Activated naive CD4-positive, alpha-beta T cell treated with anti-CD3 and anti-CD28 coated beads, Interleukin-2, amount 10 ng/mL, durations not matched to agents 7 days and 5 days (primary cell): ENCODE measurements at regions not wholly inside any gene's neighbourhood (a gene's known extent, or its start where the extent isn't known, plus 50 kb on each side); places are given as distances from the start of the nearest gene placed in this dataset.
A peak's percentile ranks its signal among the peaks of the same experiment; 100 is the strongest.

ENCODE experiments used
- CTCF ChIA-PET: fragments of 350-600 bp; sonication (Branson Sonifier 250); formaldehyde crosslinking; loops from one replicate; lab custom pipeline; 2021; ENCODE audit warnings: antibody characterized with exemption; lab: Charles Lee
- DNase-seq: peaks from one replicate; pipeline ENCODE4 v3.0.0-alpha.2; 2020
- H3K27ac Mint-ChIP-seq: one replicate; pipeline ENCODE4 v1.8.0; 2021; ENCODE audit warnings: mild to moderate bottlenecking, moderate library complexity, mixed read lengths
- H3K27me3 Mint-ChIP-seq: one replicate; pipeline ENCODE4 v1.8.0; 2021; ENCODE audit warnings: mild to moderate bottlenecking, mixed read lengths
- H3K36me3 Mint-ChIP-seq: one replicate; pipeline ENCODE4 v1.8.0; 2021; ENCODE audit warnings: mixed read lengths
- H3K4me1 Mint-ChIP-seq: one replicate; pipeline ENCODE4 v1.8.0; 2021; ENCODE audit warnings: mixed read lengths
- H3K4me3 Mint-ChIP-seq: one replicate; pipeline ENCODE4 v1.8.0; 2021; ENCODE audit warnings: mild to moderate bottlenecking, moderate library complexity, mixed read lengths
- H3K9me3 Mint-ChIP-seq: one replicate; pipeline ENCODE4 v1.8.0; 2021; ENCODE audit warnings: mixed read lengths

DNA sequence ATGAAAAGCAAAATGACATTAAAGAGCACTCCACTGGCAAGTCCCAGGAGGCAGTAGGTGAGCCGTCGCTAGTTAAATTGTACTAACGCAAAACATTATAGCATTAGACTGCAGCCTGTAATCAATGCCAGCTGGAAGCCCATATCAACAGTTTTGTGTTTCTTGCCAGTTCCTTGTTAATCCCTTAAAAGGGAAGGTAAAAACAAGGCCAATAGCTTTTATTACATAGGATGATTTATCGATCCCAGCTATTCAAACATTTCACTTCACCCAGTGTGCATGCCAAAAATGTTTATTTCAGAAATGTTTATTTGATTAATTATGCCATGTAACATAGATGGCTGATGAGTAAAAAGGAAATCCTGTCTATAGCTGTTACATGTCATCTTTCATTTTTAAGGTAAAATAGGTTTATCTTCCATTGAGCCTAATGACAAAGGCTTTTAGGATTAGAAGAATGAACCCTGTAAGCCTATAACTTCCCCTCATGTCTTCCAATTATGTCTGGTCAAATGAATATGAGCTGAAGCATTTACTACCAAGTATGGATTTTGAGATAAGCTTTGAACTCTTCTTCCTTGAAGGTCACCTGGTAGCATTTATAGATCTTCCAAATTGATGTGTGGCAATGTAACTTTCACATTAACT is 591.2 kb downstream of the RNF144A start:
- no peak overlapping the region for H3K4me3 Mint-ChIP-seq
- no peak for DNase-seq
- H3K9me3 Mint-ChIP-seq: no peaks in the 10 kb centered on the region
- no peaks in the 10 kb centered on the region for H3K27me3 Mint-ChIP-seq
- peaks cover 2% of the 10 kb centered on the region for H3K36me3 Mint-ChIP-seq
- H3K27ac Mint-ChIP-seq: no peak overlapping the region
- no peaks in the 10 kb centered on the region for H3K4me1 Mint-ChIP-seq
- CTCF ChIA-PET: no interaction called here

GRCh38 chr2:7510353-7510752 is 593.1 kb downstream of the RNF144A start:
- Mint-ChIP-seq H3K36me3 (peaks cover 2% of the 10 kb centered on the region), H3K9me3 (no peaks in the 10 kb centered on the region), H3K27me3 (no peaks in the 10 kb centered on the region), H3K4me3 (no peak overlapping the region), H3K4me1 (peaks cover 7% of the 10 kb centered on the region), H3K27ac (no peak overlapping the region)
- CTCF ChIA-PET: interaction anchor here (1.2 to 1.4 kb wide), 3 partner anchors 10 to 161 kb away, joined by 3 read pairs; no protein-coding TSS in a partner anchor
- DNase-seq: no peak

- CTCF ChIA-PET: no interaction called here
- peaks cover under 1% of the 10 kb centered on the region for H3K27me3 Mint-ChIP-seq
- H3K36me3 Mint-ChIP-seq: peaks cover 4% of the 10 kb centered on the region
- no peaks in the 10 kb centered on the region for H3K9me3 Mint-ChIP-seq
- no peak overlapping the region for H3K4me3 Mint-ChIP-seq
- no peak for DNase-seq
- peaks cover 29% of the 10 kb centered on the region for H3K4me1 Mint-ChIP-seq
- H3K27ac Mint-ChIP-seq: no peak overlapping the region
Observed at GRCh38 chr2:7513834-7514233, 596.6 kb downstream of the RNF144A start.

DNA sequence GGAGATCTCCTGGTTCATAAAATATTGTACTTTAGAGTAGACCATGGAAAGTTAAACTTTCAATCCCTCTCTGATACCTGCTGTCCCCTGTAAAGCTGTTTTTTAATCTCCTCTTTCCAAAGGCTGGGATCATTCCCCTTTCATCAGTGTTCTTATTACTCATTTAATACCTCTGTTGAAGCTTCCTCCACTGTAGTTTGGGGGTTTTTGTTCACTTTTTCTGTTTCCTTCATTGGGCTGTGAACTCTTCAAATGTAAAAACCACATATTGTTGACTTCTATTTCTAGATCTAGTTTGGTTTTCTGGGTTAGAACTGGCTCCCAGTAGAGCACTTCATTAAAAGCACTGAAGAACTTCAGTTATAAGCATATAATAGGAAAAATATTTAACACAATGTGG is 598.1 kb downstream of the RNF144A start:
- DNase-seq: no peak
- no peak overlapping the region for H3K4me3 Mint-ChIP-seq
- CTCF ChIA-PET: no interaction called here
- H3K36me3 Mint-ChIP-seq: peaks cover 4% of the 10 kb centered on the region
- no peaks in the 10 kb centered on the region for H3K9me3 Mint-ChIP-seq
- H3K27me3 Mint-ChIP-seq: peaks cover 3% of the 10 kb centered on the region
- peaks cover 29% of the 10 kb centered on the region for H3K4me1 Mint-ChIP-seq
- peak overlapping the region; percentile 20 for H3K27ac Mint-ChIP-seq

GRCh38 chr2:7516484-7517063 is 599.4 kb downstream of the RNF144A start:
- CTCF ChIA-PET: no interaction called here
- Mint-ChIP-seq H3K27ac (no peak overlapping the region), H3K9me3 (no peaks in the 10 kb centered on the region), H3K27me3 (peaks cover 3% of the 10 kb centered on the region), H3K36me3 (peaks cover 4% of the 10 kb centered on the region), H3K4me1 (peaks cover 29% of the 10 kb centered on the region), H3K4me3 (no peak overlapping the region)
- no peak for DNase-seq

GRCh38 chr2:7517088-7517487 is 599.9 kb downstream of the RNF144A start:
- H3K36me3 Mint-ChIP-seq: peaks cover 4% of the 10 kb centered on the region
- H3K27ac Mint-ChIP-seq: peak overlapping the region; percentile 84
- peaks cover 29% of the 10 kb centered on the region for H3K4me1 Mint-ChIP-seq
- H3K4me3 Mint-ChIP-seq: no peak overlapping the region
- CTCF ChIA-PET: no interaction called here
- peaks cover 3% of the 10 kb centered on the region for H3K27me3 Mint-ChIP-seq
- no peaks in the 10 kb centered on the region for H3K9me3 Mint-ChIP-seq
- peak; percentile 28 for DNase-seq

GRCh38 chr2:7517851-7518250 is 600.6 kb downstream of the RNF144A start:
- CTCF ChIA-PET: no interaction called here
- Mint-ChIP-seq H3K9me3 (no peaks in the 10 kb centered on the region), H3K4me3 (no peak overlapping the region), H3K27ac (no peak overlapping the region), H3K27me3 (peaks cover 3% of the 10 kb centered on the region), H3K4me1 (peaks cover 29% of the 10 kb centered on the region), H3K36me3 (peaks cover 4% of the 10 kb centered on the region)
- DNase-seq: no peak

GRCh38 chr2:7523481-7524120 is 606.4 kb downstream of the RNF144A start:
- no peak overlapping the region for H3K27ac Mint-ChIP-seq
- H3K4me3 Mint-ChIP-seq: no peak overlapping the region
- DNase-seq: no peak
- CTCF ChIA-PET: interaction anchor here (1.1 kb wide), 1 partner anchor 997 kb away, joined by 3 read pairs; no protein-coding TSS in a partner anchor
- H3K4me1 Mint-ChIP-seq: peaks cover 15% of the 10 kb centered on the region
- peaks cover 5% of the 10 kb centered on the region for H3K36me3 Mint-ChIP-seq
- peaks cover 15% of the 10 kb centered on the region for H3K9me3 Mint-ChIP-seq
- H3K27me3 Mint-ChIP-seq: peaks cover 3% of the 10 kb centered on the region

DNA sequence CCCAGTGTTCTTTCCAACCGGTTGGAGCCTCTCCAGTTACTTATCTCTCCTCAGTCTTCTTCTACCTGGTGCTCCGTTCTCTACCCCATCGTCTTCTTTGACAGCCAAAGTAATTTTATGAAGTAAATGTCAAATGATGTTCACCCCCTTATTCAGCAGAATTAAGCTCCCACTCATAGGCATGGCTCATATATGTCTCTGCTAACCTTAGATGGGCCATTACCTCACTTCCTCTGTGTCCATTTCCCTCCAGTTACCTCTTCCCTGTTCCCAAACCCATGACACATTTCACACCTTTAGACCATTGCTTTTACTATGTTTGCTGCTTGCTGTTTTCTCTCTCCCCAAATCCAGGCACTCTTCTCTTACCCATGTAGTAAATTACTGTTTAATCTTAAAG is 607.0 kb downstream of the RNF144A start:
- Mint-ChIP-seq H3K27me3 (no peaks in the 10 kb centered on the region), H3K36me3 (peaks cover 9% of the 10 kb centered on the region), H3K4me3 (no peak overlapping the region), H3K27ac (no peak overlapping the region), H3K9me3 (peaks cover 21% of the 10 kb centered on the region), H3K4me1 (peaks cover 15% of the 10 kb centered on the region)
- CTCF ChIA-PET: no interaction called here
- no peak for DNase-seq

DNA sequence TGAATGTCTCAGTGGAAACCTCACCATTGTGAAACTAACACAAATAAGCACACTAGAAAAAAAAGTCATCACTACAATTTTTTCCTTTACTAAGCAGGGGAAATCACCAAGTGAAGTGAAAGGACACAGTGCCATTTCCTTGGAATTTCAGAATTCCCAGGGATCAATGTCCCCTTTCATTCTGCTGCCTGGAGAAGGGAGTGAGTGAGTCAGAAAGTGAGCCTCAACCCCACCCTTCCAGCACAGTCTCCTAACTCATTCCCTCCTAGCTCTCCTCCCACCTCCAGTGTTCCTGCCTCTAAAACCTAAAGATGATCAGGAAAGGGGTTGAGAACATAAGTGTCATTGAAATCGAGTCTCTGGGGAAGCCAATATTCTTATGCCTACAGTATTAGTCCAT is 608.5 kb downstream of the RNF144A start:
- CTCF ChIA-PET: no interaction called here
- H3K36me3 Mint-ChIP-seq: peaks cover 9% of the 10 kb centered on the region
- no peak for DNase-seq
- peaks cover 32% of the 10 kb centered on the region for H3K9me3 Mint-ChIP-seq
- H3K27me3 Mint-ChIP-seq: no peaks in the 10 kb centered on the region
- H3K4me3 Mint-ChIP-seq: no peak overlapping the region
- H3K27ac Mint-ChIP-seq: no peak overlapping the region
- H3K4me1 Mint-ChIP-seq: peaks cover 15% of the 10 kb centered on the region

DNA sequence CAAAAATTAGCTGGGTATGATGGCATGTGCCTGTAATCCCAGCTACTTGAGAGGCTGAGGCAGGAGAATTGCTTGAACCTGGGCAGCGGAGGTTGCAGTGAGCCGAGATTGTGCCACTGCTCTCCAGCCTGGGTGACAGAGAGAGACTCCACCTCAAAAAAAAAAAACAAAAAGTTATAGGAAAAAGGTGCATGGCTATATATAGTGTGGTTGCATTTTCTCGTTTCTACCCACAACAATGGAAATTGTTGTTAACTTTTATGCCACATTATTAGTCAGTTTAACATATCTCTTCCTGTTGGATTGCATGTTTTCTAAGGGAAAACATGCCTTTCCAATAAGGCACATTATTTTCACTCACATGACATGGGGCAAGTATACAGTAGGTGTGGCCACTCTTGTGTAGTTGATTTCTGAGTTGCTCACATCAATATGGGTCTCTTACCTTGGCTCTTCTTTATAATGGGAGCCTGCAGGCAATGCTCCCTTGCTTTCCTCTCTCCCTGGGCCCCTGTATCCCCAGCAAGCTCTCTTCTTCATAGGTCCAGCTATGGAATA is 610.0 kb downstream of the RNF144A start:
- Mint-ChIP-seq H3K27ac (no peak overlapping the region), H3K4me1 (peaks cover 15% of the 10 kb centered on the region), H3K4me3 (no peak overlapping the region), H3K27me3 (no peaks in the 10 kb centered on the region), H3K36me3 (peaks cover 18% of the 10 kb centered on the region), H3K9me3 (peaks cover 47% of the 10 kb centered on the region)
- no peak for DNase-seq
- CTCF ChIA-PET: interaction anchor here (0.7 to 0.9 kb wide), 2 partner anchors 11 to 144 kb away, joined by 3 to 5 read pairs; no protein-coding TSS in a partner anchor

DNA sequence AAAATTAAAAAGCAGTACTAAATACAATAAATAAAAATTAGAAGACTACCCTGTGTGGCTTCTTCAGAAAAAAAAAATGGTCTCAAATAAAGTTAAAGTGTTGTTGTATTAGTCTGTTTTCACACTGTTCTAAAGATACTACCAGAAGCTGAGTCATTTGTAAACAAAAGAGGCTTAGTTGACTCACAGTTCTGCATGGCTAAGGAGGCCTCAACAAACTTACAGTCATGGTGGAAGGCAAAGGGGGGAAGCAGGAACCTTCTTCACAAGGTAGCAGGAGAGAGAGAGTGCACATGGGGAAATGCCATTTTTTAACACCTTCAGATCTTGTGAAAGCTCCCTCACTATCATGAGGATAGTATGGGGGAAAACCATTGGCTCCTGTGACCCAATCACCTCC is 612.8 kb downstream of the RNF144A start:
- no peak for DNase-seq
- H3K27ac Mint-ChIP-seq: no peak overlapping the region
- peaks cover 23% of the 10 kb centered on the region for H3K4me1 Mint-ChIP-seq
- CTCF ChIA-PET: no interaction called here
- H3K27me3 Mint-ChIP-seq: no peaks in the 10 kb centered on the region
- H3K9me3 Mint-ChIP-seq: peaks cover 50% of the 10 kb centered on the region
- no peak overlapping the region for H3K4me3 Mint-ChIP-seq
- H3K36me3 Mint-ChIP-seq: peaks cover 27% of the 10 kb centered on the region

DNA sequence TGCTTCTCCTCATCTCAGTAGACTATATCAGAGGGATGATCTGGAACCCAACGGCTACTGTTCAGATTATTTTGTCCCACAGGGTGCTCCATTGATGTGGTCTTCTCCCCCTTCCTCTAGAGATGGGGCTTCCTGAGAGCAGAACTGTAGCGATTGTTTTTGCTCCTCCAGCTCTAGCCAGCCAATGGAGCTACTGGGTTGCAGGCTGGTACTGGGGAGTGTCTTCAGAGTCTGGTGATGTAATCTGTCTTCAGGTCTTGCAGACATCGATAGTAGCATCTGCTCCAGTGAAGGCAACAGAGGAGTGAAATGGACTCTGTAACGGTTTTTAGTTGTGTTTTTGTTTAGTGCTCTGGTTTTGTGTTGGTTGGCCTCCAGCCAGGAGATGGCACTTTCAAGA is 621.9 kb downstream of the RNF144A start:
- Mint-ChIP-seq H3K36me3 (peaks cover 25% of the 10 kb centered on the region), H3K4me3 (no peak overlapping the region), H3K27ac (no peak overlapping the region), H3K9me3 (peaks cover 59% of the 10 kb centered on the region), H3K27me3 (no peaks in the 10 kb centered on the region), H3K4me1 (peaks cover 36% of the 10 kb centered on the region)
- CTCF ChIA-PET: interaction anchor here (1.2 kb wide), 1 partner anchor 12 kb away, joined by 5 read pairs; no protein-coding TSS in a partner anchor
- DNase-seq: no peak

- no peaks in the 10 kb centered on the region for H3K27me3 Mint-ChIP-seq
- no peak overlapping the region for H3K4me3 Mint-ChIP-seq
- no peak overlapping the region for H3K27ac Mint-ChIP-seq
- CTCF ChIA-PET: no interaction called here
- DNase-seq: no peak
- H3K4me1 Mint-ChIP-seq: peaks cover 31% of the 10 kb centered on the region
- H3K9me3 Mint-ChIP-seq: peaks cover 57% of the 10 kb centered on the region
- peaks cover 20% of the 10 kb centered on the region for H3K36me3 Mint-ChIP-seq
Observed at GRCh38 chr2:7539760-7540159, 622.5 kb downstream of the RNF144A start.
